Activated CD8-positive, alpha-beta memory T cell treated with anti-CD3 and anti-CD28 coated beads for 48 hours (primary cell): ENCODE measurements at regions not wholly inside any gene's neighbourhood (a gene's known extent, or its start where the extent isn't known, plus 50 kb on each side); places are given as distances from the start of the nearest gene placed in this dataset.

ENCODE experiments used
- DNase-seq, 3 experiments: peaks; one replicate each; pipeline ENCODE4 v3.0.0-alpha.2; 2020; ENCODE audit warnings: low read depth in 2 of 3, low spot score in 2 of 3

DNA sequence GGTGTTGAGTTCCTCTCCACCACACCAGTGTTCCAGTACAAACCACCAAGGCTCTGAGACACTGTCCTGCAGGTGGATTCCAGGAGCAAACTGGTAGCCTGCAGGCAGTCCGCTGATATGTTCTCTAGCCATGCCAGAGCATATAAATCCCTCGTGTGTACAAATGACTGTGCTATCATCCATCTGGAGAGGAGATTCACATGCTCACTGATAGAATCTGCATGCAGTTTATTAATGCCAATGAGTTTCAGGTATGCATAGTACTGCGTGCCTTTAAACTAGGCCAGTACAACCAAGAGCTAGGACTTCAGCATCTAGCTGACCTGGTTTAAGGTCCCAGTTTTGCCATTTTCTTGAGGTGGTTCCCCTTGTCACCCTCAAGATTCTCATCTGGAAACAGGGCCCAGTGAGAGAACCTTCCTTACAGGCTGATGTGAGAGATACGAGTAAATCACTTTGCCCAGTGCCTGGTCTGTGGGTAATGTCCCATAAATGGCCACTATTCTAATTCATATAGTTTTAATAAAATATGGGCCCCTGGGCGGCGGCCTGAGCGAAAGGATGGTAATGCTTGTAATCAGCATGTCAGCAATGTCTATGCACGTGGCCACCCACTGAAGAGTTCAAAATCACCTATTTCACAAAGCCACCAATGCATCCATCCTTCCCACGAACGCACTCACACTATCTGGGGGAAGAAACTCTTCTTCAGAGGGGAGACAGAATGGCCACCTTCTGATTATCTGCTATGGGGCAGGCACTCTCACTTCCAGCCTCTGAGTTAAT lies 268.0 kb upstream of the ZMIZ1 start:
- no peak for DNase-seq

DNA sequence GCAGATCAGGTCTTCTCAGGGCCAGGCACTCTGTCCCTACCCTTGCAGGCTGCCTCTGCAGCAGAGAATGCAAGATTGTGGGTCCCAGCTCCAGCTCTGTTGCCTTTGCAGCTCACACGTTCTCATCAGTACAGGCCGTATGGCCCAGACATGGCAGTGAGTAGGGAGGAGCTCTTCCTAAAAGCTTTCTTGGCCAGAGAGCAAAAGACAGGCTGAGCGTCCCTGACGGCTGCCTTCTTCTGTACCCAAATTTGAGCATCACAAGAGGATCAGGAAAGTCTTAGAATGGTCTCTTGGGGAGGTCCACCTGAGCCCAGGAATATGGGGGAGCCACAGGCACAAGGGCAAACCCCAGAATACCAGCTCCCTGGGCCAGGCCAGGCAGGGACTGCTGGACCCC lies 266.3 kb upstream of the ZMIZ1 start:
- DNase-seq: no peak

DNA sequence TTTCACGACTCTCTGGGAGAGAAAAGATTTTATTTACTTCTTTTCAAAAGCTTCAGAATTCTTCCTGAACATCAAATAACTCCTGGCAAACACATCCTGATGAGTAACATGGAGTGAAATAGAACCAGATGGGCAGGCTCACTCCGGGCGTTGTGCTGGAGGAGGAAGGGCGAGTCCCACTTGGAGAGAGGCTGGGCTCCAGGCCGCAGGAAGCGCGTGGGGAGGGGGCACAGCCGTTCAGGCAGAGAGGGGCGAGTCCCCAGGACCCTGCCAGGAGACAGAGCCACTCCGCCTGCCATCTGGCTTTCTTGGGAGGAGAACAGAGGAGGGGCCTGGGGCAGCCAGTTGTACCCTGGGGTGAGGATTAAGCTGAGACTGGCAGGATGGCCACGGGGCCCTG lies 265.9 kb upstream of the ZMIZ1 start:
- no peak for DNase-seq

DNA sequence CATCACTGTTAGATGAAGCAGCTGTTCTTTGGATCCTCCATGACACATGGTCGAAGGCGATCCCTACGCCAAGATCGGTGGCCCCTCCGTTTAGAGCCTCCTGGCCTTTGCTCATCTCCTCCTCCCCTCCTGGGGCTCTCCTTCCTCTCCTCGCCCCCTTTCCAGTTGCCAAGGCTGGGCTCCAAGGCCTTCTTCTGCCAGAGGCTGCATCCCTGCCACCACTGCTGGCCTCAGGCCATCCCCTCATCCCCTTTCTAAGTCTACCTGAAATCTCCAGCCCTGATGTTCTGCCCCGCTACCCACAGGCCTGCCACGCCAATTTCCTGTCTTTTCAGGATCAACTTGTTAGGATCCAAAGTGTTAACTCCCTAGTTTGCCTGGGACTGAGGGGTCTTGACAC lies 265.1 kb upstream of the ZMIZ1 start:
- DNase-seq: no peak

- DNase-seq: no peak
Observed at GRCh38 chr10:78804411-78805032, 264.2 kb upstream of the ZMIZ1 start.

DNA sequence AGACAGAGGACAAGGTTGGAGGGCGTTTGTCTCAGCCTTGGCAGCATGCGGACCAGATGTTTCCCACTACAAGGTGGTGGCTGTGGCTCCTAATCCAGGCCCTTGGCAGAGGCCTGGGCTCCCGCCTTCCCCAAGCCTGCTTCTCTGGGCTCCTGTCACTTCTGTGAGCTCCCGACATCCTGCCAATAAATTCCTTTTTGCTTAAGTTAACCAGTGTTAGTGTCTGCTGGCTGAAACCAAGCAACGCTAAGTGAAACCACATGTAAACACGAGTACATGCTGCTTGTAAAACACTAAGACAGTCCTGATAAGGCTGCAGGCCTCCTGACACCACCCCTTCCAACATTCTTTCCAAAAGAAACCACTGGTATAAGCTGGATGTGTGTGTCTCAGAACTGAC lies 263.6 kb upstream of the ZMIZ1 start:
- DNase-seq: no peak

- DNase-seq: no peak
Observed at GRCh38 chr10:78806681-78807221, 262.0 kb upstream of the ZMIZ1 start.

GRCh38 chr10:78807504-78808203 lies 261.1 kb upstream of the ZMIZ1 start:
- DNase-seq: no peak

DNA sequence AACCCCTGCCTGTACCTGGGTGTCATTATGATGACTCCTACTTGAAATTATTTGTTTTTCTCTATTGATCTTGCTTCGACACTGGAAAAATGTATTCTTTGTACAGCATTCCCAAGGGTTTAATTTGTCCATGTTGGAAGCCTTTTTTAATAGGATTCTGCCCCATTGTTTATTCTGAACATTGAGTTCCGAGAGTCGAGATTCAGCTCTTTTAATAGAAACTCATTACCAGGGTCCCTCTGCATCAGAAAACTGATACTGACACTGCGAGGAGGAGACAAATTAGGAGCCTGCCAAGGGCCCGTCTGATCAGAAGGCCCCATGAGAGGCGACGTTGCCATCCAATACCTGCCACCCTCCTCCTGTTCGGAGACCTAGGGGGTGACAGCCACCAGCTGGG lies 260.5 kb upstream of the ZMIZ1 start:
- DNase-seq: no peak

DNA sequence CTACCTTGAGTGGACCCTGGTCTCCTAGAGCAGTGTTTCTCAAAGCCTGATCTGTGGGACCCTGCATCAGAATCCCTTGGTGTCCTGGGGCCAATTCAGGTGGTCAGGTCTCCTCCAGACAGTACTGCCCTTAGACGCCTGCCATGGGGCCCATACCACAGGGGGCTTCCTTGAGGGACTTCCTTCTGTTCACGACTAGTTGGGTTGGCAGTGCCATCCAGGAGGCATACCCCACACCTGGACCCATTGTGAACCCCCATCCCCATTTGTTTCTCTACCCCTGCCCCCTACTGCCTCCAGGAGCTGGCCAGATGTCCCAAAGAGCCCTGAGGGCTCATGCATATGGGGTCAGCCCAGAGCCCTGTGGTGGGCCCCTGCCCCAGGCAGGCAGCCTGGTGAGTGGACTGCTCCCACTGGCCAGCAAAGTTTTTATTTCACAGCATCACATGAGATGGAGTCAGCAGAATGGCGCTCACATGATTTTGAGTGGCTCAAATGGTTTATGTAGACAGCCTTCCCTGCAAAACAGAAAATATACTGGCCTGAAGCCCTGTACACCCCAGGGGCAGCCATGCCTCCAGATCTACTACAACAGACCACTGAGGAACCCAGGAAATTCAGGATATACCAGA lies 259.9 kb upstream of the ZMIZ1 start:
- no peak for DNase-seq

DNA sequence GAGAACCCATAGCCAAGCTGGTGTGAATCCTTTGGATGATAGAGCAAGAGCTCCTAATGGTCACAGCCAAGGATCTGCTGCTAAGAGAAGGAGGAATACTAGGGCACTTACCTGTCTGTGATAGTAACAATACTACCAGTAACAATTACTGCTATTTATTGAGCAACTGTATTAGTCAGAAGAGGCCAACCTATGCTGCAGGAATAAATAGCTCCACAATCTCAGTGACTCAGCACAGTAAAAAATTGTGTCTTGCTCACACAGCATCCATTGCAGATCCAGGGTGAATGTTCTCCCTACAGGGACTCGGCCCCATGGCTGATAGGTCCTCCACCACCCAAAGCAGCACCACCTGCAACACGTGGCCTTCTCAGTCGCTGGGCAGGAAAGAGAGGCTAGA lies 257.6 kb upstream of the ZMIZ1 start:
- no peak for DNase-seq

DNA sequence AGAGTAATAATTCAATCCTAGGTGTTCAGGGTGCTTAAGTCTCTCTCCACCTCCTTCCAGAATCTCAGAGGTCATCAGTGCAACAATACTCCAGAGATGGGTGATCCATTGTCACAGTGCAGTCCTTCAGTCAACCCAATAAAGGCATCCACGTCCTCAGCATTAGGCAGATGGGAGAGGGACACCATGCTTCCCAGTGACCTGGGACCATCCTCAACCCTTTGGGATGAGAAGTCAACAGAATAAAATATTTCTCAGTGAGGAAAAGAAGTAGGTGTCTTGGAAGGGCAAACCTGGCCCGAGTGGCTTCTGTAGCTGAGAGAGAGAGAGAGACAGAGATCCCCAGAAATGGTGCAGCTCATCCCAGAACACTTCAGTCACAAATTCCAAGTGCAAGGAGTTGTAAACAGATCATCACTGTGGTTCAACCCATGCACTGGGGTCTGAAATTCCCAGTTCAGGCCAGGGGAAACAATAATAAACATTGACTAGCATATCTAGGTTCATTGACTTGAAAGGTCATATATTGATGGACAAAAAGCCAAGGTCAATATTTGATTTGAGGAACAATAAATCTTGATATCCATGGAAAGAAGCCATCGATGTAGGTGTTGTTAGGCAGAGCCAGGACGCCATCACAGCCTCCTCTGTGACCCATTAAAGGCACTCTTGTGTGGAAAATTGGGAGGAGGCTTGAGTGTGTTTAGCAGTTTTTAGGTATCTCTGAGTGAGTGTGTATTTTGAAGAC lies 256.0 kb upstream of the ZMIZ1 start:
- DNase-seq: no peak

GRCh38 chr10:78813526-78813925 lies 255.2 kb upstream of the ZMIZ1 start:
- no peak for DNase-seq

DNA sequence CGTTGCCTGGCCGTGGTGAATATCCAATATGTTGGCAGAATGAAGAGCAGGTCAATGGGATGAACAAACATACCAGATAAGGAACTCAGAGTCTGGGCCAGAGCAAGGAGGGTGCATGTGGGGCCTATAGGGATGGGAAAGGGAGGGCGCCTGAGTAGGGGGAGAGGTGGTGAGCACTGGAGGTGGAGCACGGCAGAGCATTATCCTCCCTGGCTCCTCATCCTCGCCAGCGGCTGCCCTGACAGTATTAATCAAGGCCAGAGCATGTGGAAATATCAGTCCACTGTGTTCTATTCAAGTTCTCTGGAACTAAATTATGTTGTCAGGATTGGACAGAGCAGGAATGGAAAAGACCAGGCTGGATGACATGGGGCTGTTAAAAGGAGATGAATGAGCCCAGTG lies 254.8 kb upstream of the ZMIZ1 start:
- DNase-seq: no peak

DNA sequence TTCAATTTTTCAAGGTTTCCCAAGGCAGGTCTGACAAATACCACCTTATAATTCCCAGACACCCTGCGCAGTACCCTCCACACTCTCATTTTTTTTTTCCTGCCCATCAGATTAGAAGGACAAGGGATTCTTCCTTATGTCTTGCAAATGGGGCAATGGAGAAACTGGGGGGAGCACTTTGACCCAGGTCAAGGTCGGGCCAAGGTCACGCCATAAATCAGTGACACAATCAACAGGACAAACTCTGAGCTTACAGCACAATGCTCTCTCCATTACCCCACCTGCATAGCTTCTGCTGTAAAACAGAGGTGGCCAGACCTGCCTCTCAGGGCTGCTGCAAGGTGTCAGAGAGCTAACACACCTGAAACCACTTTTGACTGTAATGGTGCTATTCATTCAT lies 254.4 kb upstream of the ZMIZ1 start:
- DNase-seq: no peak

DNA sequence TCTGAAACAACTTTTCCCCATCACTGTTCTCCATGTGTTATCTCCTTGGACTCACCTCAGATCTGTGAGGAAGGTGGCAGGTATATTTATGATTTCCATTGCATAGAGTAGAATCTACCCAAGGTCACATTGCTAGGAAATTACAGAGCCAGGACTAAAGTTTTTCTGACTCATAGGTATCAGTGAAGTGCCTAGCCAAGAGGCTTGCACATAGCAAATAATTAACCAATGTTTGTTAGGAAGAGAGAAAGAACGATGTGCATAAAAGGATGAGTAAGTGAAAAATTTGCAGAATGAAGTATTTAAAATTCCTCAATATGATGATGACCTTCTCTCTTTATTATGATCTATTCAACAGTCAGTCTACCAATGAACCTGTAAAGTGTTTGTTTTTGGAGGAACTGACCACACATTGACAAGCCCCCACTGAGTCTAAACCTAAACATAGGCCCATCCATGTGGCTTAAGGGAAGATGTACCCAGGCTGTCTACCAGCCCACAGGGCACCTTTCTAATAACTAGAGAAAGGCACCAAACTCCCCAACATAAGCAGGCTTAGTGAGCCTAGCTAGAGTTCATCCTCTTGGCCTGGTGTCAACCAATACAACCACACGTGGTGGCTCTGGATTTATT lies 252.9 kb upstream of the ZMIZ1 start:
- DNase-seq: no peak

GRCh38 chr10:78817361-78817760 lies 251.4 kb upstream of the ZMIZ1 start:
- DNase-seq: no peak

GRCh38 chr10:78817804-78818203 lies 251.0 kb upstream of the ZMIZ1 start:
- DNase-seq: no peak

GRCh38 chr10:78819361-78820006 lies 249.3 kb upstream of the ZMIZ1 start:
- DNase-seq: no peak

GRCh38 chr10:78820007-78820362 lies 248.8 kb upstream of the ZMIZ1 start:
- DNase-seq: no peak
